Stromal cell of bone marrow (primary cell): ENCODE measurements at regions not wholly inside any gene's neighbourhood (a gene's known extent, or its start where the extent isn't known, plus 50 kb on each side); places are given as distances from the start of the nearest gene placed in this dataset.

Source experiments
- DNase-seq: peaks from one replicate; pipeline ENCODE4 v3.0.0-alpha.2; 2012; ENCODE audit warnings: low read depth

DNA sequence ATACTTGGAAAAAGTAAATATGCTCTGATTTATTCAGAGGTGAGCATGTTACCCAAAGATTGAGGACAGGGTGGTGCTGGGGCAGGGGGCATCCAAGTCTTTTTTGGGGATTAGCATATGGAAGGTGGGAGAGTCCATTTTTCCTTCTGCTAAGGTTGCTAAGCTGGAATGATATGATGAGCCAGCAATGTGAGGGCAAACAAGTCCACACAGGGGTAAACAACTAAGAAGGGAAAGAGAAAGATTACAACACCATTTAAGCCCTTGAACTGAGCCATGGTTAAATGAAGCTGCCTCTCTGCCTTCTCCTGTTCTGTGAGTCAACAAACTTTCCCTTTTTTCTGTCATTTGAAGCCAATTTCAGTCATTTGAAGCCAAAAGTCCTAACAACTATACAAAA is 89.0 kb downstream of the RPL22L1 start:
- DNase-seq, result no peak

DNA sequence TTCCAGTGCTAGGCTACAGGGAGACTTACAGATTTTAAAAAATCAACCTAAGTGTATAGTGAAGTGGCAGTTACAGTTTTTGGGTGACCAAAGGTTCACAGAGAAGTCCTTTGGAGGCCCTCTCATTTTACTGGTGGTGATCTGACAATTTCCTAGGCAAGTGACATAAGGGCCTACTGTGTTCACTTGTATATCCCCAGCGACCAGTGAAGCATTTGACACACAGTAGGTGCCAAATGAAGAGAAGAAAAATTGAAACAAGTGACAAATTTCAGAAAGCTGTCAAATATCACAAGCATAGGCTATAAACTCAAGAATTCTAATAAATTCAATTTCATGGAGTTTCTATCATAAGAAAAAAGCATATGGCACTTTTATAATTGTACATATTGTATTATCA is 89.5 kb downstream of the RPL22L1 start:
- DNase-seq, result no peak

DNA sequence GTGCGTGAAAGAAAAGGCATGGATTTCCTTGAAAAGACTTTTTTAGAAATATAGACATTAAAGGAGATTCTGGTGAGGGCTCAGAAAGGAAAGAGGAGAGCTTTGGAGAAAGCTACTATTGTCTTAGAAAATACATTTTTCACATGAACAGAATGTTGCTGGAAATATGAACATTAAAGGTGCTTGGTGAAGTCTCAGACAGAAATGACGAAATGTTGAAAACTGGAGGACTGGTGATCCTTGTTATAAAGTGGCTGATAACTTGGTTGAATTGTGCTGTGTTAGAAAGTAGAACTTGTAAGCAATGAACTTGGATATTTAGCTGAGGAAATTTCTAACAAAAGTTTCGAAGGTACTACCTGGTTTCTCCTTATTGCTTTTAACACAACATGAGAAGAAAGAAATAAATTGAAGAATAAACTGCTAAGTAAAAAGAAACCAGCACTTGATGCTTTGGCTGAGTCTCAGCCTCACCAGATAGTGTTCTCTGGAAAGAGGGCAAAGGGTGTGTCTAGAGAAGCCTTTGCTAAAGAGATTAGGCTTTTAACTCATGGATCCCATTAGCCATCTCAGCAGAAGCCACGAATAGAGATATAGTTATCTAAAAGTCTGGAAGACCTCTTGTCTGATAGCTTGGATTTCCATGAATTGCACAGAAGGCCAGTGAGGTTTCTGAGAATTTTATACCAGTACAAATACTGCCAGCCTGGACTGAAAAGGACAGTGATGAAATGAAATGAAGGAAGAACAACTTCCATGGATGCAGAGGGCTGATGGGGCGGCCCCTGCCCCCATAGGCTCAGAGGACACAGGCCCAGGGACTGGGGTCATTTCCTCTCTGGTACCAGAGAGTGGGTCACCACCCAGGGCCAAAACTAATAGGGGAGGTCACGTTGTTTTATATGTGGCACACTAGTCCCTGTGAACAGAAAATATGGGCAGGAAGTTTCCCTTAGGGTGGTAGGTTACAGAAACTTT is 91.5 kb downstream of the RPL22L1 start:
- DNase-seq, result no peak

DNA sequence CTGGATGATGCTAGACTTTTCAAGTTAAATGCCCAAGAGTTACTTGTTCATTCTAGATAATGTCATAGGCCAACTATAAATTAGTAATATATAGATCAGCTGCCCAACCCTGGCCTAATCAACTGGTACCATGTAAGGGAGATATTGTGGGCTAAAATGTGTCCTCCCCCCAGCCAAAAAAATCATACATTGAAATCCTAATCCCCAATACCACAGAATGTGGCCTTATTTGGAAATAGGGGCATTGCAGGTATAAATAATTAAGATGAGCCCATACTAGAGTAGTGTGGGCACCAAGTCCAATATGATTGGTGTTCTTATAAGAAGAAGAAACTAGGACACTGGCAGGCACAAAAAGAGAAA is 92.5 kb downstream of the RPL22L1 start:
- DNase-seq, result no peak

DNA sequence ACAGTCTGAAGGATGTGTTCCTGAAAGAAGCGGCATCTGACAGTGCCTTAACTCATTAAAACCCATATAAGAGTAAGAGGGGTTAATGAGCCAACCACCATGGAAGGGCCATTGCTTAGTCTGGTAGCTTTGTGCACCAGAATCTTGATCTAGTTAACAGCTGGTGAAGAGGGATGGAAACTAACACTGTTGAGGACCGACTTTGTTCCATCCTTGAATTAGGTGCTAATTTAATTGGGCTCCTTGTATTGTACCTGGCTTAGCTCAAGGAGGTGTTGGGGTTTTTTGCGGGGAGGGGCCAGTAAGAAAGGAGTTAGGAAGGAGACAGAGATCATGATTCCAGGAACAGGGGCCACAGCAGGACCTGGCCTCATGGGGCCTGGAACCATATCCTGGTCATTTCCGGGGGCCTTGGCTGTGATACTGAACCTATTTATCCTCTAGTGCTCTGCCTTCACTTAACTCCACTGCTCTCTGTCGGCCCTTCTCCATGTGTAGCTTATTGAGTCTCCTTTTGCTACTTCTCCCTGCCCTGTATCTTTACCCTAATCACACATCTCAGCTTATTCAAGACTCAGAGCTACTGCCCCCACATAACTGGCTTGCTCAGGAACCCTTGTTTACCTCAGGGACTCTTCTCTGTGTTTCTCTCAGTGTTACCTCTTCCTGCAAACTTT is 93.0 kb downstream of the RPL22L1 start:
- DNase-seq, result no peak

DNA sequence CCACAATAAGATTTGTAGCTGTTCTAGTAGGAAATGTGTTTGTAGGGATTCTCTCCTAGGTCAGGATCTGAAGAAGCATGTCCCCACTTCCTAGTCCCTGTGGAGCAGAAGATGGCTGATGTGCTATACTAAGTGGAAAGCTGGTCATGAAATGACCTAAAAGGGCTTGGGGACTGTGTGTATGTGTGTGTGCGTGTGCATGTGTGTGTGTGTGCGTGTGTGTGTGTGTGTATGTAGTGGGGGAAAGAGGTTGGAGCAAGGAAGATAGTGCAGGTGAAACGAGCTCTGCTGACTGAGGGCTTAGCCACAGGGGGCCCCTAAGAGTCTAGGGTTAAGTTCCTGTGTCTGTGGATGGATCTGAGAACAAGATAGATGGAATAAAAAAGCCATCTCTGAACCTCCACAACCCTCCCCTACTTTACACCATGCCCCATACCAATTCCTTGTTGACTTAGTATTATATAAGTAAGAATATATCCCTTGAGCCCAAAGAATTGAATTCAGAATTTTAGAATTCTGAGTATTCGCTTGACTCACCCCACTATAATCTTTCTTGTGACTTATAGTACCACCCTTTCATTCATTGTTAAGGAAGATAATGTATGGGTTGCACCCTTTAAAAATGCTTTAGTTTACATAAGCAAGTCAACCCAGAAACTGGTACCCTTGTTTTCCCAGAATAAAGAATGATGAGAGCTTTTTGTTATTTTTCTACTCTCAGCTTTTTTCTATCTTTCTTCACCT is 96.1 kb downstream of the RPL22L1 start:
- no peak for DNase-seq

DNA sequence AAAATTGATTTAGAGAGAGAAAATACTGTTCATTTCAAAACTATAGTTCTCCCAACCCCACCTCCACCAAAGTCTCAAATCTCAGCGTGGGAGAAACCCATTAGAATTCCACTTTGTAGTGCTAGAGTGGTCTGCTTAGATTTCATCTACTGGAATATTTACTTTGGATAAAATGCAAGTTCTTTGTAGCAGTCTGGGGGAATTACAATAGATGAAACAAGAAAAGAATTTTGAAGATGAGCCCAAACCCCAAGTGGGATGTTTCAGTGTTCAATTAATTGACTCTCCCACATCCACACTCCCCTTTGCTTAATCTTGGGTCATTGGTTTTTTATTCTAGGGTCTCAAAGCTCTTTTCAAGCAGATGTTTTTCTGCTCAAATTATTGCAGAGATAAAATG is 97.8 kb downstream of the RPL22L1 start:
- no peak for DNase-seq

DNA sequence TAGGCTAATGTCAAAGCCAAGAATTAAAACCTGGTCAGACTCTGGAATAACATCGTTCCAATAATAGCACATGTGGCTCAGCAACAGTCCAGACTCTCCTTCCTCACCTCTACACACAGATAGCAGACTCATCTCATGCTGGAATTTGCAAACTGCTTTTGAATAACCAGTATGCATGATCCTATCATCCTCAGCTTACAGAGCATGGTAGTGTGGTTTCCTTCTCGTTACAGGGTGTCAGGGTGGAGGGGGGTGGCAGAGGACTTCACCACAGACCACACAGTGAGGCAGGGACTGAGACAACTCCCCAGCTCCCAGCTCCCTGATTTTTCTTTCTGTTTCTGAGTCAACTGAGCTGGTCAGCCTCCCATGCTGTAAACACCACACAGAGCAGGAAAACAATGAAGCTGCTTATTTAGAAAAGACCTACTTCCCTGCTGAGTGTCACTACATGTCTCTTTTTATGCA is 101.6 kb downstream of the RPL22L1 start:
- DNase-seq, result no peak

DNA sequence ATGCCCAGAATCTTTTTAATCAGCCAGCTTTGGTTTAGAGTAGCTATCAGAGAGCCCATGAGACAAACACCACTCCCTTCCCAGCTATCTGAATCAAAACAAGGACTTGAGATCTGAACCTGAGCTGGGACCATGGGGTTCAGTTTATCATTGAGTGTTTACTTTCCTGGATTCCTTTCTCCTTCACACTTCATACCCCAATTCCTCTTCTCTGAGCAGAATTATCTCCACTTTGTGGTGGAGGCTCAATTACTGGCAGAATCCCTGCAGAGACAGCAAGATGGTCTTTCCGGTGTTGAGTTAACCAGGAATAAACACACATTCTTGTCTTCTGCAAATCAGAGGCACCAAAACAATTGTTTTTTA is 102.4 kb downstream of the RPL22L1 start:
- DNase-seq, result no peak

DNA sequence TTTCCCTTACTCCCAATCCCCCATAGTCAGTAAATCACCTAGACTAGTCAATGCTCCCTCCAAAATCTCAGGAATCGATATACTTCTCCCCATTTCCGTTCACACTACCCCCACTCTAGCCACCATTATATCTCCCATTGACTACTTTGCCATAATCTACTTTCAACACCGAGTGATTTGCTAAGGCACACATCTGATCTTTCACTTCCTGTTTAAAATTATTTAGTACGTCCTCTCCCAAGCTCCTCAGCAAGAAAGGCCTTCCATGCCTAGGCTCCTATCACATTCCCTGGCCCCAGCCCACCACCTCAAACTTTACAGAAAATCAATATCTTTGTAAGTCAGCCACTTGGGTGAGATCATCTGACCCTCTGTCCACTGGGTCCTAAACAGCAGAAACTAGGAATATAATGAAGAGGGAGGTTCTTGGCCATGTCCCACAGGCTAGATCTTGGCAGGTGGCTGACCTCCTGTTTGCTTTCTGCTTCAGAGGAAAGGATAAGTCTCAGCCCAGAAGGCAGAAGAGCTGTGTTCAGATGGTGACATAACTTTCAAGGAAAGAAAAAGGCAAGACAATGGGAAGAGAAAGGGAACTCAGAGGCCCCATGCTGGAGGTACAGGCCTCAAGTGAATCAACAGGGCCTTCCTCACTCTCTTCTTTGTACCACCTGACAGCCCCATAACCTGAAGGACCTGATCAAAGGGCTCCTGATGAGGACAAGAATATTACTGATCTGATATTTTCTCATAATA is 103.0 kb downstream of the RPL22L1 start:
- no peak for DNase-seq

DNA sequence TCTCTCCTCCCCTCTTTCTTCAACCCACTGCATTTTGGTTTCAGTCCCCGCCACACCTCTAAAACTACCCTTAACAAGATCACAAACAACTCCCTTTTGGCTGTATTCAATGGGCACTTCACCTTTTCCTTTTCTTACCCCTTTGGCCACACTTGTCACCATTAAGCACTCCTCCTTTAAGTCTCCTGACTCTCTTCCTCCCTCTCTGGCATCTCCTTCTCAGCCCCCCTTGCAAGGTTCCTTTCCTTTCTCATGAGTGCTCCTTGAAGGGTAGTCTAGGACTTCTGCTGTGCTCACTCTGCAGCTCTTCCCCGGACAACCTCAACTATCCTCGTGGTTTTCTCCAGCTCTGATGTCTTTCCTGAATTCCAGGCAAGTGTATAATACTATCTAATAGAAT is 103.7 kb downstream of the RPL22L1 start:
- DNase-seq, result no peak

DNA sequence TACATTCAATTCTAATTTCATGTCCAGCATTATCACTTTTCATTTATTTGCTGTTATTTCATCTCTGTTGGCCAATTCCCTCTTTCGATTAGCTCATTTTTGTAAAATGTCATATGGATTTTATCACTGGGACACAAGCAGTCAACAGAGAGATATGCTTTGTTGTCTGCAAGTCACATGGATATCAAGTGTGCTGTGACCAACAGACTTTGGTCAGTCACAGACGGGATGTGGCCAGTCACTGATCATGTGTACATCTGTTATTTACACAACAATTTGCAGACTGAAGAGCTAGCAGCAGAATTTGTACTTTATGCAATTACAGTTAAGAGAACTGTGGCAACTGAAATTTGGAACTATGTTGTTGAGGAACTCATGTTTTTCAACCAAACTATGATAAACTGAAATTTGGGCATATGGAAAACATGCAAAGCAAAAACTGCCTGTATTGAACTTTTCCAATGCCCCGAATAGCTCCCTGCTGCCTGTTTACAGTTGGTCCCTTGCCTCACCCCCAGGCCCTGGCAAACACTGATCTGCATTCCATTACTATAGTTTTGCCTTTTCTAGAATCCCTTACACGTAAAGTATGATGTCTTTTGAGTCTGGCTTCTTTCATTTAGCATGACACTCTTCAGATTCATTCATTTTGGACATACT is 104.4 kb downstream of the RPL22L1 start:
- DNase-seq, result no peak

DNA sequence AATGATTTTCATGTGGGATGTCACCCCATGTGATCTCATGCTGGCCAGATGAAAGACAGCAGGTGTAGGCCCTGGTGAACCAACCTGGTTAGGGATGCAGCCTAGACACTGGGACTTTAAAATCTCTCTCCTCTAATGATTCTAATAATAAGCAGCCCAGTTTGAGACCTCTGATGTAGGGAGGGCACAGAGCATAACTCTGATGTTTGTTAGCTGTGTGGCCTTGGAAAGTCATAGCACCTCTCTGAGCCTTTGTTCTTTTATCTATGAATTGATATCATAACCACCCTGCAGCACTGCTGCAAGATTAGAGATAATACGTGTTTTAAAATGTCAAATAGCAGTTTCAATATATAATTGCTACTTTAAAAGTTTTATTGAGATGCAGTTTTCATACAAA is 106.0 kb downstream of the RPL22L1 start:
- DNase-seq, result no peak

DNA sequence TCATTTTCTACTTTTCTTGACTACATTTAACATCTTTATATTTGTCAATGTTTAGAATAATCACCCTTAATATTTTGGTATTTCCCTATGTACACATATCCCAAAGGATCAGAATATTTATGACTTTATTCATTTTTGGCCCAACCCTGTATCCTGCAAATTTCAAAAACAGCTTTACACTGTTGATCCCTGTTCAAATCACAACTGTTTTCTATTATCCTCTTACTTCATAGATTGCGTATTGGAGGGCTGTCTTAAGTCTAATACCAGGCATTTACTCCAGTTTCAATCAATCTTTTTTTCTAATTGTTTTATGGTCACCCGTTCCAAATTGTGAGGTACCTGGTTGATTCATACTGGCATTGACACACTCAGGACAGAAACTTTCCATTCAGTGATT is 107.9 kb downstream of the RPL22L1 start:
- no peak for DNase-seq

DNA sequence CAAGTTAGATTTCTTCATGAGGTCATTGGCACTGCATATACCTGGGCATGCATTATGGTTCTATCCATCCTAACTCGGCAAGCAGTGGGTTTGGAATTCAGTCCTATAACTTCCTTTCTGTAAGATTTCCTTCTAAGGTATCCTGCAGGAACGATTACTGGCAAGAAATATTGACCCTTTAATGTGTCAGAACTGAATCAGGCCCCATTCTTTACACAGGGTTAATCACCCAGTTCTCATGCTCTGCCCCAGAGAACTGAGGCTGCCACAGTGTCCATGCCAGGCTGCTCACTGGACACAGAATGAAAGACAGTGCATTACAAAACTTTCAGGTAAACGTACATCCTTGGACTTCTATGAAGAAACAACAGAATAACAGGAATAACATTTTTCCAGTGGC is 108.9 kb downstream of the RPL22L1 start:
- DNase-seq, result no peak

DNA sequence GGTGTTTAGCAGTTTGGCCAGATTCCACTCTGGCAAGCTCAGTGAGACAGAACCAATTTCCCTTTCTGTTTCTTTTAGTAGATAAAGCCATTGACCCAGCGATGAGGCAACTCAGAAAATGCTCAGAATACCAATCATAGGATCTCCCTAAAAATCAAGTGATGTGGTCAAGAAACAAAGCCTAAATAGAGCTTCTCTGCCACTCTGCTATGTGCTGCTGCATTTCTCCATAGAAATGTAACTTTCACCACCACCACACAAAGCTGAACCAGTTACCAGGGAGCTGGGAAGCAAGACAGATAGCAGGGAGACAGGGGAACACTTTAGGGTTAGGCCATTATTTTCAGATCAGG is 109.8 kb downstream of the RPL22L1 start:
- no peak for DNase-seq

DNA sequence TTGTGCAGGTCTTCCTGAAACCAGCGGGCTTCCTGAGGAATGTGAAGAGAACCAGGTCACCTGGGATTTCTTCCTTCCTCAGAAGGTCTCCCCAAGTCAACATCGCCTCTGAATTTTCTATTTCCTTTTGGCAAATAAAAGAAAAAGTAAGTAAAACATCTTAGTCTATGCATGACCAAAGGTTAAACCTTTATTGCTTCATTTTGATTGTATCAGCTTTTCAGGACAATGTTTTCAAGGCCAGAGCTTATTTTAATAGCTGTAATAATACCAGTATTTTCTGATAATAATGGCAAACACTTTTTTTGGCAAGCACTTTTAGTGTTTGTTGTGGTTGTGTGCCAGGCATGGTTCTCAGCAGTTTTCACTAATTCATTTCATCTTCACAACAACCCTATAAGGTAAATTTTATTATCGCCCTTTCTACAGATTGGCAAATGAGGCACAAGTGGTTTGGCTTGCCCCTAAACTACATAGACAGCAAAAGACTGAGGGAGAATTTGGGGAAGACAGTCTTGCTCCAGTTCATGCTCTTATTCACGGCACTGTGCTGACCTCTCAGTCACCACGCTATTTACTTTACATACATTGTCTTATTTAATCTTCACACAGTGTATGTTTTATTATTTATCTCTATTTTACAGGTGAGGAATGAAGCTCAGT is 110.4 kb downstream of the RPL22L1 start:
- DNase-seq, result no peak

DNA sequence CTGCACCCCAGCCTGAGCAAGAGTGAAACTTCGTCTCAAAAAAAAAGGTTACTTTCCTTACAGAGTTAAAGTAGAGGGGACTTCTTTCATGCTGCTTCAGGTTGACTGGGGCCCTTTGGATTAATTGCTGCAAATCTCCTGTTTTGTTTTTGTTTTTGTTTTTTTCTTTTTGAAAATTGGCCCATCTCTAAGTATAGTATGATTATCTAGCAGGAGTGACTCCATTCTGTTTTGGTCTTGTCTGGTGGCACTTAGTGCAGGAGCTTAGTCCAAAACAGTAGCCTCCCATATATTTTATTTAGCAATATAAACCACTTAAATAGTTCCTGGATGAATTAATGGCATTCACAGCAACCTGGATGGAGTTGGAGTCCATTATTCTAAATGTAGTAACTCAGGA is 113.0 kb downstream of the RPL22L1 start:
- DNase-seq, result no peak

DNA sequence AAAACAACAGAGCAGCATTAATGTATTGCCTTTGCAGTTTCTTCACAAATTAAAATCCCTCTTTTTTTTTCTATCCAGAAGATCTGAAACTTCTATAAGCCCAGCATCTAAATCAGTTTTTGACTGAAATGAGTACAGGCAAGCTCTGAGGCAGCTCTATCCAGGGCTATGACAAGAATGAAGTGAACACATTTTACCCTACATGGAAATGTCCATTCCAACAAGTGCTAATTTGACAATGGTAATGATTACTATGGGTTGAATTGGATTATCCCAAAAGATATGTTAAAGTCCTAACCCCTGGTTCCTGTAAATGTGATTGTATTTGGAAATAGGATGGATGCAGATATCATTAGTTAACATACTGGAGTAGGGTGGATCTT is 115.7 kb downstream of the RPL22L1 start:
- DNase-seq, result no peak

DNA sequence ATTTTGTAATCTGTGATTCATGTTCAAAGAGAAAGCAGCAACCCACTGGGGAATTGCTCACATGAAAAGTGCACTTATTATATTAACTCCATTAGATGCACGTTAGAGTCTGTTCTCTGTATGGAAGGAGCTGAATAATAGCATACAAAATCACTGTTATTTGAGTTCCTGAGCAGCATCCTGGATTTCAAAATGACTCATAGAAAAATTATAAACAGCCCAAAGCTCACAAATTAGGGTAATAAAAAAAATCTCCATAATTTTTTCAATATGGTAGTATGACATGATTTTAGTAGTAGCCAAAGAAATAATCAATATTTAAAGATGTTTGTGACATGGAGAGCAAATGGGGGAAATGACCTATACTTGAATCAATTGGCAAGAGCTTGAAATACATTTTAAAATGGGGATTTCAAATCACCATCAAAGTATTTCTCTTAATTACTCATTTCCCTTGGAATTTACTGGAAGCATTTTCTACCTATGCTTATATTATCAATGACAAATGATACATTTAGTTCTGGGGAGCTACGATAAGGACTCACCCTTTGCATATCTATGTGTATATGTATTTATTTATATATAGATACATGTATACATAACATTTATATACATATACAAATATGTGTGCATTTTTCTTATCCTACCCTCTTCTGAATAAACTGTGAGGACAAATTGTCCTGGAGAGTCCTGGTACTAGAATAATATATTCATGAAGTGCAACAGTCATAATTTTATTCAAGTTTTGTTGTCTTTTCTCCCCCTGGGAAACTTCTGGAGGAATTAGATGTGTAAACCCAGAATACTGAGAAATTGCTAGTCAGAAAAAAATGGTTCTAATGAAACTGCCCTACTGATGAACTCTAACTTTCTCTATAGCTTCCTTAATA is 116.3 kb downstream of the RPL22L1 start:
- DNase-seq, result no peak
